ENCODE measurements at regions not wholly inside any gene's neighbourhood (a gene's known extent, or its start where the extent isn't known, plus 50 kb on each side); places are given as distances from the start of the nearest gene placed in this dataset.

DNA sequence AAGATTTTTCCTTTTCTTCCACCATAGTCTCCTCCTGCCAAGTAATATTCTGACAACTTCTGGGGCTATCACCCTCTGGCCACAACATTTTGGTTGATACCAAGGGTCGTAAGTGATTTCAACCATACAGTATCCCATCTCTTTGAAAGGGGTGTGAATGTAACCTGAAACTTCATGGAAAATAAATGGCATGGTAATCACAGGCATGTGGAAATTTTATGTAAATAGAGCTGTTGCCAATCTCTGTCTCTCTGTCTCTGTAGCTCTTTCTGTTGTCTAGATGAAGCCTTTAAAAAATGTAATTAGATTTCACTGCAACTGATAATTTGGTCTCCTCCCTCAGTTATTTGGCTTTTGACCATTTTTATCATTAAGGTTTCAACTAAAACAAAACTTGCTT is 125.6 kb upstream of the RPRM start:
- TF ChIP-seq ZNF367 (CRISPR knock-in tag; IDR thresholded peaks at IDR 0.05; ENCODE audit: borderline replicate concordance), result no peak
- TF ChIP-seq, protein P1, sequence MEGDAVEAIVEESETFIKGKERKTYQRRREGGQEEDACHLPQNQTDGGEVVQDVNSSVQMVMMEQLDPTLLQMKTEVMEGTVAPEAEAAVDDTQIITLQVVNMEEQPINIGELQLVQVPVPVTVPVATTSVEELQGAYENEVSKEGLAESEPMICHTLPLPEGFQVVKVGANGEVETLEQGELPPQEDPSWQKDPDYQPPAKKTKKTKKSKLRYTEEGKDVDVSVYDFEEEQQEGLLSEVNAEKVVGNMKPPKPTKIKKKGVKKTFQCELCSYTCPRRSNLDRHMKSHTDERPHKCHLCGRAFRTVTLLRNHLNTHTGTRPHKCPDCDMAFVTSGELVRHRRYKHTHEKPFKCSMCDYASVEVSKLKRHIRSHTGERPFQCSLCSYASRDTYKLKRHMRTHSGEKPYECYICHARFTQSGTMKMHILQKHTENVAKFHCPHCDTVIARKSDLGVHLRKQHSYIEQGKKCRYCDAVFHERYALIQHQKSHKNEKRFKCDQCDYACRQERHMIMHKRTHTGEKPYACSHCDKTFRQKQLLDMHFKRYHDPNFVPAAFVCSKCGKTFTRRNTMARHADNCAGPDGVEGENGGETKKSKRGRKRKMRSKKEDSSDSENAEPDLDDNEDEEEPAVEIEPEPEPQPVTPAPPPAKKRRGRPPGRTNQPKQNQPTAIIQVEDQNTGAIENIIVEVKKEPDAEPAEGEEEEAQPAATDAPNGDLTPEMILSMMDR (CRISPR knock-in tag; IDR thresholded peaks at IDR 0.05), result no peak
- TF ChIP-seq, protein P2, sequence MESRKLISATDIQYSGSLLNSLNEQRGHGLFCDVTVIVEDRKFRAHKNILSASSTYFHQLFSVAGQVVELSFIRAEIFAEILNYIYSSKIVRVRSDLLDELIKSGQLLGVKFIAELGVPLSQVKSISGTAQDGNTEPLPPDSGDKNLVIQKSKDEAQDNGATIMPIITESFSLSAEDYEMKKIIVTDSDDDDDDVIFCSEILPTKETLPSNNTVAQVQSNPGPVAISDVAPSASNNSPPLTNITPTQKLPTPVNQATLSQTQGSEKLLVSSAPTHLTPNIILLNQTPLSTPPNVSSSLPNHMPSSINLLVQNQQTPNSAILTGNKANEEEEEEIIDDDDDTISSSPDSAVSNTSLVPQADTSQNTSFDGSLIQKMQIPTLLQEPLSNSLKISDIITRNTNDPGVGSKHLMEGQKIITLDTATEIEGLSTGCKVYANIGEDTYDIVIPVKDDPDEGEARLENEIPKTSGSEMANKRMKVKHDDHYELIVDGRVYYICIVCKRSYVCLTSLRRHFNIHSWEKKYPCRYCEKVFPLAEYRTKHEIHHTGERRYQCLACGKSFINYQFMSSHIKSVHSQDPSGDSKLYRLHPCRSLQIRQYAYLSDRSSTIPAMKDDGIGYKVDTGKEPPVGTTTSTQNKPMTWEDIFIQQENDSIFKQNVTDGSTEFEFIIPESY (CRISPR knock-in tag; IDR thresholded peaks at IDR 0.05), result no peak
- no peak for TF ChIP-seq SATB2 (CRISPR knock-in tag; IDR thresholded peaks at IDR 0.05)
- TF ChIP-seq ATF1 (CRISPR knock-in tag; IDR thresholded peaks at IDR 0.05), result no peak
- TF ChIP-seq, protein P3, sequence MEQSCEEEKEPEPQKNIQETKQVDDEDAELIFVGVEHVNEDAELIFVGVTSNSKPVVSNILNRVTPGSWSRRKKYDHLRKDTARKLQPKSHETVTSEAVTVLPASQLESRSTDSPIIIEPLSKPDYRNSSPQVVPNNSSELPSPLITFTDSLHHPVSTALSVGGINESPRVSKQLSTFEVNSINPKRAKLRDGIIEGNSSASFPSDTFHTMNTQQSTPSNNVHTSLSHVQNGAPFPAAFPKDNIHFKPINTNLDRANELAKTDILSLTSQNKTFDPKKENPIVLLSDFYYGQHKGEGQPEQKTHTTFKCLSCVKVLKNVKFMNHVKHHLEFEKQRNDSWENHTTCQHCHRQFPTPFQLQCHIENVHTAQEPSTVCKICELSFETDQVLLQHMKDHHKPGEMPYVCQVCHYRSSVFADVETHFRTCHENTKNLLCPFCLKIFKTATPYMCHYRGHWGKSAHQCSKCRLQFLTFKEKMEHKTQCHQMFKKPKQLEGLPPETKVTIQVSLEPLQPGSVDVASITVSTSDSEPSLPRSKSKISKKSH (CRISPR knock-in tag; IDR thresholded peaks at IDR 0.05; ENCODE audit: borderline replicate concordance), result no peak
- TF ChIP-seq, protein P4, sequence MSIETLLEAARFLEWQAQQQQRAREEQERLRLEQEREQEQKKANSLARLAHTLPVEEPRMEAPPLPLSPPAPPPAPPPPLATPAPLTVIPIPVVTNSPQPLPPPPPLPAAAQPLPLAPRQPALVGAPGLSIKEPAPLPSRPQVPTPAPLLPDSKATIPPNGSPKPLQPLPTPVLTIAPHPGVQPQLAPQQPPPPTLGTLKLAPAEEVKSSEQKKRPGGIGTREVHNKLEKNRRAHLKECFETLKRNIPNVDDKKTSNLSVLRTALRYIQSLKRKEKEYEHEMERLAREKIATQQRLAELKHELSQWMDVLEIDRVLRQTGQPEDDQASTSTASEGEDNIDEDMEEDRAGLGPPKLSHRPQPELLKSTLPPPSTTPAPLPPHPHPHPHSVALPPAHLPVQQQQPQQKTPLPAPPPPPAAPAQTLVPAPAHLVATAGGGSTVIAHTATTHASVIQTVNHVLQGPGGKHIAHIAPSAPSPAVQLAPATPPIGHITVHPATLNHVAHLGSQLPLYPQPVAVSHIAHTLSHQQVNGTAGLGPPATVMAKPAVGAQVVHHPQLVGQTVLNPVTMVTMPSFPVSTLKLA (IDR thresholded peaks at IDR 0.05), result no peak
- no peak for TF ChIP-seq HOXA7 (CRISPR knock-in tag; IDR thresholded peaks at IDR 0.05)
- TF ChIP-seq ZNF441 (CRISPR knock-in tag; IDR thresholded peaks at IDR 0.05; ENCODE audit: borderline replicate concordance), result no peak
- no peak for TF ChIP-seq RELA (CRISPR knock-in tag; IDR thresholded peaks at IDR 0.05)
- TF ChIP-seq, protein P5, sequence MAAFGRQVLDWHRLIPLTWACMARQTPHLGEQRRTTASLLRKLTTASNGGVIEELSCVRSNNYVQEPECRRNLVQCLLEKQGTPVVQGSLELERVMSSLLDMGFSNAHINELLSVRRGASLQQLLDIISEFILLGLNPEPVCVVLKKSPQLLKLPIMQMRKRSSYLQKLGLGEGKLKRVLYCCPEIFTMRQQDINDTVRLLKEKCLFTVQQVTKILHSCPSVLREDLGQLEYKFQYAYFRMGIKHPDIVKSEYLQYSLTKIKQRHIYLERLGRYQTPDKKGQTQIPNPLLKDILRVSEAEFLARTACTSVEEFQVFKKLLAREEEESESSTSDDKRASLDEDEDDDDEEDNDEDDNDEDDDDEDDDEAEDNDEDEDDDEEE (CRISPR knock-in tag; IDR thresholded peaks at IDR 0.05), result no peak
